Left renal cortex interstitium (tissue), 4 donors: ENCODE measurements at regions not wholly inside any gene's neighbourhood (a gene's known extent, or its start where the extent isn't known, plus 50 kb on each side); places are given as distances from the start of the nearest gene placed in this dataset.
A peak's percentile ranks its signal among the peaks of the same experiment; 100 is the strongest.
"Not testable (repeated sequence)": the region's sequence is repeated elsewhere in the genome, so short reads cannot be mapped to it uniquely, and the experiment has no call there.

Experiments
- DNase-seq, 4 donors: peaks; one replicate each; pipeline ENCODE4 v3.0.0-alpha.2; 2013; ENCODE audit warnings: low read depth in 4 of 4, low spot score in 2 of 4, missing footprints in 1 of 4

GRCh38 chr3:5348229-5348902 is 160.9 kb downstream of the EDEM1 start:
- DNase-seq, result no peak

DNA sequence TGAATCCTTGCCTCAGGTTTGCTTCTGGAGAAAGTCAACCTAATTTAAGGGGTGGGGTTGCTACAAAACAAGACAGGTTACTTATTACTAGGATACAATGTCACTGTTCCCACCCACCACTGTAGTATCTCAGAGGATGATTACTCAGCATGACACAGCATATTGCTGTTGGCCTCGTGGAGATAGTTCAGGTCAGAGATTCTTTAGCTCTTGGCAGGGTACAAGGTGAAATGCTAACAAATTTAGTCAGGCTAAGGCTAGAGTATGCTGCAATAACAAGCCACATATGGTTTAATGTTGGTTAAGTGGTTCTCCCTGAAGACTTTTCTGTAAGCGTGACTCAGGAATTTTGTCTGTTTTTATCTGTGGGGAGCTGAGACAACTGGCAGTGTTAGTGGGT is 161.8 kb downstream of the EDEM1 start:
- no peak for DNase-seq

DNA sequence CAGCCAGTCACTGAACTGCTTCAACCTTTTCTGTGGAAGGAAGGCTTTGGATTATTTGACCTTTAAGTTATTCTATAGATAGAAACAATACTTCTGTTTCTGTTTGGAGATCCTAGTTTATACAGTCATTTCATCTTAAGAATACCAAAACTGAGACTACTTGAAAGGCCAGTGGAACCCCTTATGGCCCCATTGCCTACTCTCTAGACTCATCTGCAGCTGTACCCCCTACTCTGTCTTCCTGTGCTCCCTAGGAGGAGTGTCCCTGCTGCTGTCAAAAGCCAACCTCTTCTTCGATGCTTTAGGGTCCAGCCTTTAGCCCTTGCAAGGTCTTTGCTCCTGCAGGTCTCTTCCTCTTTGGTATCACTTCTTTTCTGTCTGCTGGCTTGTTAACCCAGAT is 169.6 kb downstream of the EDEM1 start:
- DNase-seq, result no peak

DNA sequence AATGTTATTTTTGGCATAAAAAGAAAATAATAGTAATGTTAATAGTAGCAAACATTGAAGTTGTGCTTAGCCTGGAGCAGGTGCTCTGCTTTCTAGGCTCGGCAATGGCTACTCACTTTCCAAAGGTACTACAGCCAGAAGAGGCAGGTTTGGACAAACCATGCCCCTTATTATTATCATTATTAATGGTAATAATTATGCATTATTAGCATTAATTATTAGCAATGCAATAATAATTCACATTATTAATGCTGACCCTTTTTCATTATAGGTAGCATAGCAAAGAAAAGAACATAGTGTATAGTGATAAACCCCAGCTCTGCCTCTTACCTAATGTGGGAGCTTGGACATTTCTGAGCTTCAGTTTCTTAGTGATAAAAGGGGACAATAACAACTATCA is 171.4 kb downstream of the EDEM1 start:
- no peak for DNase-seq

GRCh38 chr3:5360453-5360852 is 172.9 kb downstream of the EDEM1 start:
- DNase-seq, result no peak

DNA sequence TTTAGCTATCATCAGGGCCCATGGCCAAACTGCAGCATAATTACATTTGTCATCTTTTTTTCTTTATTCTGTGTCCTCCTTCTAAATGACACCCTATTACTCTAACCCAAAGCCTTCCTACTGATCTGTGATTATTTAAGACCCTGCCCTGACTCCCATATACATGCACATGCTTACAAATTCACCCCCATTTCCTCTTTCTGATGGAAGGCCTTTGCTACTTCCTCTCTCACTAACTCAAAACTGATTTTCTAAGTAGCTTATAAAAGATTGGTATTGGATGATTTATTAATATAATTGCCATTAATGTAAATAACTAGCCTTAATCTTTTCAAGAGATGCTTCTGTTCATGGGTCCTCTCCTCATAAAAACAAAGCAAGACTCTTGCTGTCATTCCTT is 179.2 kb downstream of the EDEM1 start:
- no peak for DNase-seq

DNA sequence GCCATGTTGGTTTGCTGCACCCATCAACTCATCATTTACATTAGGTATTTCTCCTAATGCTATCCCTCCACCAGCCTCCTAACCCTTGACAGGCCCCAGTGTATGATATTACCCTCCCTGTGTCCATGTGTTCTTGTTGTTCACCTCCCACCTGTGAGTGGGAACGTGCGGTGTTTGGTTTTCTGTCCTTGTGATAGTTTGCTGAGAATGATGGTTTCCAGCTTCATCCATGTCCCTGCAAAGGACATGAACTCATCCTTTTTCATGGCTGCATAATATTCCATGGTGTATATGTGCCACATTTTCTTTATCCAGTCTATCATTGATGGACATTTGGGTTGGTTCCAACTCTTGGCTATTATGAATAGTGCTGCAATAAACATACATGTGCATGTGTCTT is 184.0 kb downstream of the EDEM1 start:
- DNase-seq, result not testable (repeated sequence)

GRCh38 chr3:5376761-5377160 is 189.3 kb downstream of the EDEM1 start:
- DNase-seq, result no peak

- DNase-seq, result not testable (repeated sequence)
These were observed 191.8 kb downstream of the EDEM1 start for GRCh38 chr3:5379266-5379665.

GRCh38 chr3:5383486-5384263 is 196.2 kb downstream of the EDEM1 start:
- DNase-seq, result not testable (repeated sequence)

- DNase-seq, result no peak
These were observed 197.2 kb downstream of the EDEM1 start for GRCh38 chr3:5384557-5385236.

GRCh38 chr3:5388091-5388490 is 200.6 kb downstream of the EDEM1 start:
- no peak for DNase-seq

- DNase-seq, result no peak
These were observed 201.6 kb downstream of the EDEM1 start for GRCh38 chr3:5389057-5389456.

DNA sequence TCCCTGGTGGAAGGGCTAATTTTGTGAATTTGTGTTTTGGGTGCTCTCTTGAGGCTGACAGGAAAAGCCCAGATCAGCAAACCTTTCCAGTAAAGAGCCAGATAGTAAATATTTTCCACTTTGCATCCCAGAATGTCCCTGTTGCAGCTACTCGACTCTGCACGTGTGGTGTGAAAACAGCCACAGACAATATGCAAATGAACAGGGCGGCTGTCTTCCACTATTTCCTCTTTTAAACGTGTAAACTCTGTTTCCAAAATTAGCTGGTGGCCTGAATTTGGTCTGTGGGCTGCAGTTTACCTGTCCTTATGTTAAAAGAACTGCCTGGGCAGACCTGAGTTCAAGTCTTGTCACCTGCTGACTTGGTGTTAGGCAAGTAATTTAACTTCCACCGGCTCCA is 202.7 kb downstream of the EDEM1 start:
- DNase-seq, result no peak

DNA sequence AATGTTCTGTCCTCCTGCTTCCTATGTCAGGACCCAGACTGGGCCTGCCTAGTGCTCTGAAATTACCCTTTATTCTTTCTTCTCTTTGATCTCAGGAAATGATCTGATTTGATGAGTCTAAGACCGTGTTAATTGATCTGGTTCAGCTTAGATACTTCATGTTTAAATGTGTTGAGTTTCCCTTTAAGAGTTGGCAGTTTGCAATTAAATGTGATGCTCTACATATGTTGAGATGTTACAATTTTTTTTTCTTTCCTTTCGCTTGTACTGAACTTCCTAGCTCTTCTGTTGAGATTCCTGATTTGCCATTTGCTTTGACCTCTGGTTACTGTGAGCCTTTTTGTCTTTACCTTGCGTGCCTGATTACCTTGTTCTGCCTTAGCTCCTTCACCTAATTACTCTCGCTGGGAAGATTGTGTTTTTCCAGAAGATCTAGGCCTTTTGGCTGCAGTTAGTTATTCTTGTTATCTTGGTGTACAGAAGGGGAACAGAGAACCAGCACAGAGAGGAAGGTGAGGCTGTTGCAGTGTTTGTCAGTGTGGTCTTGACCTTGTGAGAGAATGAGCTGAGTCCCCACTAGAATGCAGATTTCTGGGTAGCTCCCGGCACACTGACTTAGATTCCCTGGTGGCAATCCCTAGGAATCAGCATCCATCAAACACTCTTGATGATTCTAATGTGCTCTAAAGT is 203.6 kb downstream of the EDEM1 start:
- DNase-seq, result peak in 3 of 4 donors; percentile 20 to 29 (median 21)

- DNase-seq, result no peak
These were observed 213.5 kb downstream of the EDEM1 start for GRCh38 chr3:5401002-5401401.

DNA sequence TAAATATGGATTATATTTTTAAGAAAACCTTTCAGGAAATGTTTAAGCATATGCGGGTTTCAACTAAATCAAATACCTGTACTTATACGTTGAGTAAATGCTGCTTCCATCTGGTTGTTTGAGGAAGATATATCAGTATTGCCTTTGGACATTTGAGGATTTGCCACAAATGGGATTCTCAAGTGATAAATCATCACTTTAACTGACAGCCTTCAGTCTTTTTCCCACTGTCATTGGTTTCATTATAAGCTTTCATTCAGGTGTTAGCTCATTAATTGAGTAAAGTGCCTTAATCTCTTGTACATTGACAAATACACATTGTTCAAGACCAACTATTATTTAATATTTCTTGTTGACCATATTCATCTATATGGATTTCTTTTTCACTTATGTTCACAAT is 217.2 kb downstream of the EDEM1 start:
- DNase-seq, result no peak

DNA sequence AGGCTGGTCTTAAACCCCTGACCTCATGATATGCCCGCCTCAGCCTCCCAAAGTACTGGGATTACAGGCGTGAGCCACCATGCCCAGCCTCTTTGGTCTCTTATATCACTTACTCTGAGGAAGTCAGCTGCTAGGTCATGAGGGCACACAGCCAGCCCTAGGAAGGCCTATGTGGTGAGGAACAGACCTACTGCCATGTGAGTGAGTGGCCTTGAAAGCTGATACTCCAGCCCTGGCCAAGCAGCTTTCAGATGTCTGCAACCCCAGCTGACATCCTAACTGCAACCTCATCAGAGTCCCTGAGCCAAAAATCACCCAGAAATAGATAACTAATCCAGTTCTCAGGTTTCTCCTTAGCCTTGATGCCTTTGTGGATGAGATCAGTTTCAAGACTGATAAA is 224.3 kb downstream of the EDEM1 start:
- no peak for DNase-seq

- DNase-seq, result no peak
These were observed 235.6 kb downstream of the EDEM1 start for GRCh38 chr3:5423076-5423475.

- no peak for DNase-seq
These were observed 236.0 kb downstream of the EDEM1 start for GRCh38 chr3:5423523-5423922.

DNA sequence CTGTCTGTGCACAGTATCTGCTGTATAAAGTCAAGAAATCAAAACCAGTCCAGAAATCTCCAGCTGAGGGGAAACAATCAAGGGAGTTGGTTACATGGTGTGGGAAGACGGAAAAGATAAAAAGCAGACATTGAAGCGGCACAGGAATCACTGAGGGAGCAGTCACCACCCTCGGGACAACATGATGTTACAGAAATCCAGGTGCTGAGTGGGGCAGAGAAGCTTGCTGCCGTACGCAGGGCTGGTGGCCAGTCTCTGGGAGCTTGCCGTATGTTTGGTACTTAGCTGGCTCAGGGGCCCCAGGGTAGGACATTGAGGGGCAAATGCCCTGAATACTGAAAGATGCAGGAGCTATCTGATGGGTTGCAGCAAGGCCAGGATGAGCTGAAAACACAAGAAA is 237.9 kb downstream of the EDEM1 start:
- DNase-seq, result no peak
